CD4-positive, alpha-beta T cell treated with Interleukin-17A for 1 hour (primary cell): ENCODE measurements at regions not wholly inside any gene's neighbourhood (a gene's known extent, or its start where the extent isn't known, plus 50 kb on each side); places are given as distances from the start of the nearest gene placed in this dataset.
"Not testable (repeated sequence)": the region's sequence is repeated elsewhere in the genome, so short reads cannot be mapped to it uniquely, and the experiment has no call there.

Experiments
- DNase-seq: peaks from one replicate; pipeline ENCODE4 v3.0.0-alpha.2; 2020

- no peak for DNase-seq
Measured at GRCh38 chr12:90245391-90245790, 536.8 kb upstream of the ATP2B1 start.

GRCh38 chr12:90244232-90244631 lies 535.6 kb upstream of the ATP2B1 start:
- no peak for DNase-seq

- DNase-seq: no peak
Measured at GRCh38 chr12:90243211-90243610, 534.6 kb upstream of the ATP2B1 start.

GRCh38 chr12:90239732-90240260 lies 531.2 kb upstream of the ATP2B1 start:
- no peak for DNase-seq

- no peak for DNase-seq
Measured at GRCh38 chr12:90238663-90239271, 530.1 kb upstream of the ATP2B1 start.

- DNase-seq: no peak
Measured at GRCh38 chr12:90237841-90238240, 529.2 kb upstream of the ATP2B1 start.

- DNase-seq: no peak
Measured at GRCh38 chr12:90235642-90236041, 527.0 kb upstream of the ATP2B1 start.

- DNase-seq: no peak
Measured at GRCh38 chr12:90234472-90234871, 525.8 kb upstream of the ATP2B1 start.

GRCh38 chr12:90233168-90234100 lies 524.8 kb upstream of the ATP2B1 start:
- no peak for DNase-seq

- DNase-seq: no peak
Measured at GRCh38 chr12:90229407-90230170, 521.0 kb upstream of the ATP2B1 start.

GRCh38 chr12:90226211-90226610 lies 517.6 kb upstream of the ATP2B1 start:
- no peak for DNase-seq

GRCh38 chr12:90216815-90217214 lies 508.2 kb upstream of the ATP2B1 start:
- DNase-seq: no peak

- no peak for DNase-seq
Measured at GRCh38 chr12:90216020-90216552, 507.4 kb upstream of the ATP2B1 start.

- no peak for DNase-seq
Measured at GRCh38 chr12:90211017-90211416, 502.4 kb upstream of the ATP2B1 start.

- DNase-seq: no peak
Measured at GRCh38 chr12:90209029-90209428, 500.4 kb upstream of the ATP2B1 start.

- DNase-seq: not testable (repeated sequence)
Measured at GRCh38 chr12:90208379-90208778, 499.7 kb upstream of the ATP2B1 start.

- no peak for DNase-seq
Measured at GRCh38 chr12:90207799-90208198, 499.2 kb upstream of the ATP2B1 start.

GRCh38 chr12:90205165-90205564 lies 496.5 kb upstream of the ATP2B1 start:
- no peak for DNase-seq

GRCh38 chr12:90203556-90203955 lies 494.9 kb upstream of the ATP2B1 start:
- DNase-seq: no peak

GRCh38 chr12:90199006-90199405 lies 490.4 kb upstream of the ATP2B1 start:
- DNase-seq: no peak

- no peak for DNase-seq
Measured at GRCh38 chr12:90193500-90193899, 484.9 kb upstream of the ATP2B1 start.

GRCh38 chr12:90188857-90189256 lies 480.2 kb upstream of the ATP2B1 start:
- DNase-seq: no peak

GRCh38 chr12:90183201-90183600 lies 474.6 kb upstream of the ATP2B1 start:
- no peak for DNase-seq
